Neutrophil (primary cell): ENCODE measurements at regions not wholly inside any gene's neighbourhood (a gene's known extent, or its start where the extent isn't known, plus 50 kb on each side); places are given as distances from the start of the nearest gene placed in this dataset.

ENCODE experiments used
- H3K27ac ChIP-seq: fragments of 200-600 bp; sonication (generic); 2 replicates; pipeline ENCODE4 v1.5.1; 2016; ENCODE audit warnings: mild to moderate bottlenecking, moderate library complexity
- H3K27me3 ChIP-seq: fragments of 200-600 bp; sonication (generic); 2 replicates; pipeline ENCODE4 v1.6.0; 2016; ENCODE audit warnings: mild to moderate bottlenecking
- H3K36me3 ChIP-seq: fragments of 200-600 bp; sonication (generic); 2 replicates; pipeline ENCODE4 v1.5.1; 2017
- H3K4me1 ChIP-seq, 2 experiments: fragments of 200-600 bp in 1 of 2; sonication (generic) in 1 of 2; 1 replicate in 1 of 2; 2 replicates in 1 of 2; pipeline versions ENCODE4 v1.5.1 to v1.6.1; 2013 to 2016; ENCODE audit warnings: low read depth in 1 of 2, low read length in 1 of 2, mild to moderate bottlenecking in 1 of 2, moderate library complexity in 1 of 2; ENCODE audit not compliant: control insufficient read depth in 1 of 2, insufficient read depth in 1 of 2
- H3K4me3 ChIP-seq, 2 experiments: fragments of 200-600 bp in 1 of 2; sonication (generic) in 1 of 2; 1 replicate in 1 of 2; 2 replicates in 1 of 2; pipeline ENCODE4 v1.5.1; 2013 to 2016; ENCODE audit warnings: low read depth in 1 of 2, low read length in 1 of 2, mild to moderate bottlenecking in 1 of 2, moderate library complexity in 1 of 2
- H3K9me3 ChIP-seq: fragments of 200-600 bp; sonication (generic); 2 replicates; pipeline ENCODE4 v1.5.1; 2016
- CTCF ChIP-seq: fragments of 200-600 bp; sonication (generic); IDR thresholded peaks from 2 replicates; pipeline ENCODE4 v1.5.1; 2016; ENCODE audit warnings: antibody characterized with exemption

- Histone ChIP-seq H3K36me3 (no peaks in the 10 kb centered on the region), H3K4me3 (no peak overlapping the region), H3K27me3 (no peaks in the 10 kb centered on the region), H3K27ac (no peak overlapping the region), H3K4me1 (peaks cover 0 to under 1% of the 10 kb centered on the region in 2 experiments), H3K9me3 (peaks cover 4% of the 10 kb centered on the region)
- TF ChIP-seq CTCF, result no peak
Observed at GRCh38 chr1:163928651-163929050, 606.9 kb downstream of the NUF2 start.

- no peak for TF ChIP-seq CTCF
- Histone ChIP-seq H3K9me3 (no peaks in the 10 kb centered on the region), H3K36me3 (no peaks in the 10 kb centered on the region), H3K4me3 (no peak overlapping the region), H3K4me1 (no peaks in the 10 kb centered on the region), H3K27me3 (no peaks in the 10 kb centered on the region), H3K27ac (no peak overlapping the region)
Observed at GRCh38 chr1:163932901-163933300, 611.1 kb downstream of the NUF2 start.

GRCh38 chr1:163933437-163933836 lies 611.7 kb downstream of the NUF2 start:
- Histone ChIP-seq H3K4me3 (no peak overlapping the region), H3K27me3 (no peaks in the 10 kb centered on the region), H3K9me3 (no peaks in the 10 kb centered on the region), H3K4me1 (no peaks in the 10 kb centered on the region), H3K27ac (no peak overlapping the region), H3K36me3 (no peaks in the 10 kb centered on the region)
- TF ChIP-seq CTCF, result no peak

GRCh38 chr1:163935738-163936374 lies 614.1 kb downstream of the NUF2 start:
- TF ChIP-seq CTCF, result no peak
- H3K27me3 ChIP-seq, result no peaks in the 10 kb centered on the region
- no peak overlapping the region for H3K4me3 ChIP-seq
- no peaks in the 10 kb centered on the region for H3K9me3 ChIP-seq
- H3K36me3 ChIP-seq, result no peaks in the 10 kb centered on the region
- no peaks in the 10 kb centered on the region for H3K4me1 ChIP-seq
- no peak overlapping the region for H3K27ac ChIP-seq

GRCh38 chr1:163959622-163960021 lies 599.4 kb upstream of the PBX1 start:
- H3K9me3 ChIP-seq, result no peaks in the 10 kb centered on the region
- no peak for TF ChIP-seq CTCF

GRCh38 chr1:163970151-163970550 lies 588.8 kb upstream of the PBX1 start:
- H3K4me1 ChIP-seq, result no peaks in the 10 kb centered on the region
- no peaks in the 10 kb centered on the region for H3K36me3 ChIP-seq
- H3K27ac ChIP-seq, result no peak overlapping the region
- no peaks in the 10 kb centered on the region for H3K9me3 ChIP-seq
- H3K4me3 ChIP-seq, result no peak overlapping the region
- no peaks in the 10 kb centered on the region for H3K27me3 ChIP-seq
- TF ChIP-seq CTCF, result no peak

More at GRCh38 chr1:163959622-163960021, 599.4 kb upstream of the PBX1 start:
- Histone ChIP-seq H3K36me3 (no peaks in the 10 kb centered on the region), H3K27me3 (no peaks in the 10 kb centered on the region), H3K4me3 (no peak overlapping the region), H3K27ac (no peak overlapping the region), H3K4me1 (no peaks in the 10 kb centered on the region)
